HG03571 (cell line): ENCODE measurements at regions not wholly inside any gene's neighbourhood (a gene's known extent, or its start where the extent isn't known, plus 50 kb on each side); places are given as distances from the start of the nearest gene placed in this dataset.
"Not testable (repeated sequence)": the region's sequence is repeated elsewhere in the genome, so short reads cannot be mapped to it uniquely, and the experiment has no call there.

ENCODE experiments used
- ATAC-seq: cut with Tn5 transposase; IDR thresholded peaks from one replicate; pipeline ENCODE4 v1.9.1; 2021; ENCODE audit not compliant: unreplicated experiment

GRCh38 chr3:144499001-144499930, 527.6 kb downstream of the DIPK2A start:
- ATAC-seq = no peak

- ATAC-seq = no peak
Measured at GRCh38 chr3:144501467-144501866, 529.8 kb downstream of the DIPK2A start.

GRCh38 chr3:144502402-144502801, 530.8 kb downstream of the DIPK2A start:
- no peak for ATAC-seq

- ATAC-seq = not testable (repeated sequence)
Measured at GRCh38 chr3:144506375-144506774, 534.8 kb downstream of the DIPK2A start.

- ATAC-seq = no peak
Measured at GRCh38 chr3:144511346-144511745, 539.7 kb downstream of the DIPK2A start.

- ATAC-seq = no peak
Measured at GRCh38 chr3:144516026-144516425, 544.4 kb downstream of the DIPK2A start.

- no peak for ATAC-seq
Measured at GRCh38 chr3:144516589-144516988, 545.0 kb downstream of the DIPK2A start.

GRCh38 chr3:144521131-144521530, 549.5 kb downstream of the DIPK2A start:
- no peak for ATAC-seq

- no peak for ATAC-seq
Measured at GRCh38 chr3:144522456-144522855, 550.8 kb downstream of the DIPK2A start.

GRCh38 chr3:144523396-144523795, 551.8 kb downstream of the DIPK2A start:
- no peak for ATAC-seq

- no peak for ATAC-seq
Measured at GRCh38 chr3:144524531-144524930, 552.9 kb downstream of the DIPK2A start.

GRCh38 chr3:144529566-144529965, 557.9 kb downstream of the DIPK2A start:
- no peak for ATAC-seq

GRCh38 chr3:144544871-144545270, 573.2 kb downstream of the DIPK2A start:
- ATAC-seq = no peak

- ATAC-seq = no peak
Measured at GRCh38 chr3:144546539-144546938, 574.9 kb downstream of the DIPK2A start.

GRCh38 chr3:144548346-144548745, 576.7 kb downstream of the DIPK2A start:
- ATAC-seq = no peak

GRCh38 chr3:144549166-144549565, 577.5 kb downstream of the DIPK2A start:
- ATAC-seq = no peak

GRCh38 chr3:144552346-144553057, 580.9 kb downstream of the DIPK2A start:
- no peak for ATAC-seq

- ATAC-seq = no peak
Measured at GRCh38 chr3:144553301-144553700, 581.7 kb downstream of the DIPK2A start.

GRCh38 chr3:144554889-144555288, 583.3 kb downstream of the DIPK2A start:
- ATAC-seq = no peak

- ATAC-seq = peak; percentile 54
Measured at GRCh38 chr3:144556392-144556791, 584.8 kb downstream of the DIPK2A start.

GRCh38 chr3:144557515-144557914, 585.9 kb downstream of the DIPK2A start:
- no peak for ATAC-seq

- no peak for ATAC-seq
Measured at GRCh38 chr3:144564011-144564410, 592.4 kb downstream of the DIPK2A start.
